ENCODE measurements at regions not wholly inside any gene's neighbourhood (a gene's known extent, or its start where the extent isn't known, plus 50 kb on each side); places are given as distances from the start of the nearest gene placed in this dataset.

DNA sequence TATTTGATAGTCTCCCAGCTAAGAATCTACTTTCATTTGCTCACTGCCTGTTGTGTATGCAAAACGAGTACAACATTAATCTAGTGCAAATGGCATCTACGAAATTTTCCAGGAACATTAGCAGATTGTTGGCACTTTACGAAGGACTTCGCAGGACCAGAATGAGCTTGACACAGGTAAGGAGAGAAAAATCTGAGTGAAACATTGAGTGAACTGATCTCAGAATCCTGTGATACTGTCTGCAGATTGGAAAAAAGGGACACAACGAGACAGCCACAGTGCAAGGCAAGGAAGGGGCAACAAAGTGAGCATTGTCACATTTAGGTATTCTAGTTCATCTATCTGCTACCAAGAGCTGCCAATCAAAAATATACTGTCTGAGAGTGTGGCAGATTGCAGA lies 350.5 kb downstream of the ZNF608 start (continued):
- TF ChIP-seq, protein P1, sequence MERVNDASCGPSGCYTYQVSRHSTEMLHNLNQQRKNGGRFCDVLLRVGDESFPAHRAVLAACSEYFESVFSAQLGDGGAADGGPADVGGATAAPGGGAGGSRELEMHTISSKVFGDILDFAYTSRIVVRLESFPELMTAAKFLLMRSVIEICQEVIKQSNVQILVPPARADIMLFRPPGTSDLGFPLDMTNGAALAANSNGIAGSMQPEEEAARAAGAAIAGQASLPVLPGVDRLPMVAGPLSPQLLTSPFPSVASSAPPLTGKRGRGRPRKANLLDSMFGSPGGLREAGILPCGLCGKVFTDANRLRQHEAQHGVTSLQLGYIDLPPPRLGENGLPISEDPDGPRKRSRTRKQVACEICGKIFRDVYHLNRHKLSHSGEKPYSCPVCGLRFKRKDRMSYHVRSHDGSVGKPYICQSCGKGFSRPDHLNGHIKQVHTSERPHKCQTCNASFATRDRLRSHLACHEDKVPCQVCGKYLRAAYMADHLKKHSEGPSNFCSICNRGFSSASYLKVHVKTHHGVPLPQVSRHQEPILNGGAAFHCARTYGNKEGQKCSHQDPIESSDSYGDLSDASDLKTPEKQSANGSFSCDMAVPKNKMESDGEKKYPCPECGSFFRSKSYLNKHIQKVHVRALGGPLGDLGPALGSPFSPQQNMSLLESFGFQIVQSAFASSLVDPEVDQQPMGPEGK (CRISPR knock-in tag; IDR thresholded peaks at IDR 0.05; ENCODE audit: borderline replicate concordance), result no peak
- no peak for TF ChIP-seq ZC3H10 (CRISPR knock-in tag; IDR thresholded peaks at IDR 0.05)
- TF ChIP-seq RARB (CRISPR knock-in tag; IDR thresholded peaks at IDR 0.05), result no peak
- no peak for TF ChIP-seq ZFP30 (CRISPR knock-in tag; IDR thresholded peaks at IDR 0.05)
- TF ChIP-seq ZNF70 (CRISPR knock-in tag; IDR thresholded peaks at IDR 0.05), result no peak
- no peak for TF ChIP-seq TCF4 (CRISPR knock-in tag; IDR thresholded peaks at IDR 0.05; ENCODE audit: borderline replicate concordance)

DNA sequence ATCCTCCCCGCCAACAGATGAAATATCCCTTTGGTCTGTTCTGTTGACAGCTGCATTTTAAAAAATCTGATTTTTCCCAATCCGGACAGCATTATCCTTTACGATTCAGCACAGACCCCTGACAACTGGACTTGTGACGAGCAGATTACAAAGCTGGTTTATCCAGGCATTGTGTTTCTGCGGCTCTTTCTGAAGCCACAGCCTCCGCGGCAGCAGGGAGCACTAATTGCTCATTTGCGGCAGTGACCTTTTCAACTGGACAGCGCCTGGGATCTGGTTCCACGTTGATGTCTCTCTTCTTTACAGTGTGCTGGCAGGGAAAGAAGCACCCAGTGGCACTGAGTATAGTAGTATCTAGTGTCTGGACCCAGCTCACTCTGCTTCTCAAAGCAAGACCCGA lies 351.2 kb downstream of the ZNF608 start:
- ATAC-seq, result peak; percentile 73
- no peak for TF ChIP-seq ISL1 (CRISPR knock-in tag; IDR thresholded peaks at IDR 0.05)
- TF ChIP-seq OSR1 (CRISPR knock-in tag; IDR thresholded peaks at IDR 0.05), result no peak
- no peak; the same call in 1 of the 2 replicates for TF ChIP-seq GLIS3 (CRISPR knock-in tag; IDR thresholded peaks at IDR 0.05)
- TF ChIP-seq ARNTL (CRISPR knock-in tag; IDR thresholded peaks at IDR 0.05; ENCODE audit: borderline replicate concordance, low read depth), result no peak
- no peak for TF ChIP-seq ZNF565 (CRISPR knock-in tag; conservative IDR thresholded peaks at IDR 0.05; ENCODE audit: low read depth)
- TF ChIP-seq, protein P2, sequence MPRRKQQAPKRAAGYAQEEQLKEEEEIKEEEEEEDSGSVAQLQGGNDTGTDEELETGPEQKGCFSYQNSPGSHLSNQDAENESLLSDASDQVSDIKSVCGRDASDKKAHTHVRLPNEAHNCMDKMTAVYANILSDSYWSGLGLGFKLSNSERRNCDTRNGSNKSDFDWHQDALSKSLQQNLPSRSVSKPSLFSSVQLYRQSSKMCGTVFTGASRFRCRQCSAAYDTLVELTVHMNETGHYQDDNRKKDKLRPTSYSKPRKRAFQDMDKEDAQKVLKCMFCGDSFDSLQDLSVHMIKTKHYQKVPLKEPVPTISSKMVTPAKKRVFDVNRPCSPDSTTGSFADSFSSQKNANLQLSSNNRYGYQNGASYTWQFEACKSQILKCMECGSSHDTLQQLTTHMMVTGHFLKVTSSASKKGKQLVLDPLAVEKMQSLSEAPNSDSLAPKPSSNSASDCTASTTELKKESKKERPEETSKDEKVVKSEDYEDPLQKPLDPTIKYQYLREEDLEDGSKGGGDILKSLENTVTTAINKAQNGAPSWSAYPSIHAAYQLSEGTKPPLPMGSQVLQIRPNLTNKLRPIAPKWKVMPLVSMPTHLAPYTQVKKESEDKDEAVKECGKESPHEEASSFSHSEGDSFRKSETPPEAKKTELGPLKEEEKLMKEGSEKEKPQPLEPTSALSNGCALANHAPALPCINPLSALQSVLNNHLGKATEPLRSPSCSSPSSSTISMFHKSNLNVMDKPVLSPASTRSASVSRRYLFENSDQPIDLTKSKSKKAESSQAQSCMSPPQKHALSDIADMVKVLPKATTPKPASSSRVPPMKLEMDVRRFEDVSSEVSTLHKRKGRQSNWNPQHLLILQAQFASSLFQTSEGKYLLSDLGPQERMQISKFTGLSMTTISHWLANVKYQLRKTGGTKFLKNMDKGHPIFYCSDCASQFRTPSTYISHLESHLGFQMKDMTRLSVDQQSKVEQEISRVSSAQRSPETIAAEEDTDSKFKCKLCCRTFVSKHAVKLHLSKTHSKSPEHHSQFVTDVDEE (CRISPR knock-in tag; IDR thresholded peaks at IDR 0.05), result peak; percentile 75; the same call in 1 of the 2 replicates
- no peak for TF ChIP-seq RARB (CRISPR knock-in tag; IDR thresholded peaks at IDR 0.05)
- no peak for TF ChIP-seq ZNF8 (CRISPR knock-in tag; IDR thresholded peaks at IDR 0.05)
- TF ChIP-seq CSDC2 (CRISPR knock-in tag; IDR thresholded peaks at IDR 0.05), result no peak
- TF ChIP-seq SNAI2 (CRISPR knock-in tag; IDR thresholded peaks at IDR 0.05), result no peak
- 0 out of 2 replicates have a peak, but pooled peaks have one; percentile 46 for TF ChIP-seq TCF4 (CRISPR knock-in tag; IDR thresholded peaks at IDR 0.05; ENCODE audit: borderline replicate concordance)

DNA sequence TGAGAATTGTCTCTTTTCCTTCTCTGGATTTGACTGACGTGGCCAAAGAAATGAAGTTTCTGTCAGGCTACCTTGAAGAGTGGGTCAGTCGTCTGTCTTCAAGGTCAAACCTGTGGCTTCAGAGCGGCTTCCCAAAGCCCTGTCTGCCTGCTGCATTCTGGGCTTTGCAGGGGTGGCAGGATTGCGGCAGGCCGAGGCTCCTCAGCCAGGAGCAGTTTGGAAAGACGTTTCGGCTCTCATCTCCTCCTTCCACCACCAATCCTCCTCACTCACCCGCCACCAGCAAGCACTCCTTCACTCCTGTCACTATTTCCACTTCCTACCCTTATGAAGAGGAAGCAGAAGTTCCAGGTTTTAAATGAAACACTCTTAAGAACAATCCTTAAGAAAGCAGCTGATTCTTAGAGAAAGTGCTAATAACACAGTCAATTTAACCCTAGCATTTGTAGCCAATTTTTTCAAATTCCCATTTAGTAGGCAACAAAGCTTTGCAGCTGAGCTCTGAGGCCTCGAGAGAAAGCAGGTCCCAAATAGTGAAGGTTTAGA lies 351.7 kb downstream of the ZNF608 start:
- TF ChIP-seq GLIS3 (CRISPR knock-in tag; IDR thresholded peaks at IDR 0.05), result no peak
- no peak for TF ChIP-seq ZC3H10 (CRISPR knock-in tag; IDR thresholded peaks at IDR 0.05)
- TF ChIP-seq ZNF70 (CRISPR knock-in tag; IDR thresholded peaks at IDR 0.05), result no peak
- TF ChIP-seq, protein P1 (CRISPR knock-in tag; IDR thresholded peaks at IDR 0.05; ENCODE audit: borderline replicate concordance), result no peak
- TF ChIP-seq ZFP30 (CRISPR knock-in tag; IDR thresholded peaks at IDR 0.05), result no peak
- no peak for ATAC-seq

DNA sequence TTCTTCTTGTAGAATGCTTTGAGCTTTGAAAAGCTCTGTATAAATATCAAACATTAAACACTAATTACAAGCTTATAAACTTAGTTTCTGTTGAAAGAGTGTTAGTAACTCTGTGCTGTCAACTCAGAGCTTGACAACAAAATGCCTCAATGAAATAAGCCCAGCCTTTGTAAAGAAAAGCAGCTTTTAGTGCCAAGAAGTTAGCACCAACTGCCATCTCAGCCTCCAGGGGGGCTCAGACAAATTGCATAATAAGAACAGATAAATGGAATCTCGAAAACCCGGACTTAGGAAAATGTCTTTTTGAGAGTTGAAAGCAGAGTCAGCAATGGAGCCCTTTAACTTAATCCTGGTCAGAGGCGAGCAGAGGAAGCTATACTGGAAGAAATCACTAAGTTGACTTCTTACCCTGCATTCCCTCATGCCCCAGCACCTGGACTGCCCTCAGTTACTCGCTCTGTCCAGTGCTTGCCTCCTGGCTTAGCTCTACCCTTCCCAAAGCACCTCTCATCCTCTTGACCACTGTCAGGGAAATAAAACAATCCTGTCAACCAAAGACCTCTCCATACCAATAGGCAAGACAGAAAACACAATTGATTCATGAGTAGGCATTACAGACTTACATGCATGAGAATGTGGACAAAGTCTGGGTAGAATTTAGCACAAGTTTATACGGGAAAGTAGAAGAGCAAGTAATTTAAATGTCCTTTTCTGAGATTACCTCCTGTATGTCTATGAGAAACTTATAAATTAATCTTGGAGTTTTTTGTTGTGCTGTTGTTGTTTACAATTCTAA lies 352.7 kb downstream of the ZNF608 start:
- no peak for ATAC-seq
- no peak for TF ChIP-seq TOX (CRISPR knock-in tag; IDR thresholded peaks at IDR 0.05; ENCODE audit: borderline replicate concordance)
- TF ChIP-seq, protein P3, sequence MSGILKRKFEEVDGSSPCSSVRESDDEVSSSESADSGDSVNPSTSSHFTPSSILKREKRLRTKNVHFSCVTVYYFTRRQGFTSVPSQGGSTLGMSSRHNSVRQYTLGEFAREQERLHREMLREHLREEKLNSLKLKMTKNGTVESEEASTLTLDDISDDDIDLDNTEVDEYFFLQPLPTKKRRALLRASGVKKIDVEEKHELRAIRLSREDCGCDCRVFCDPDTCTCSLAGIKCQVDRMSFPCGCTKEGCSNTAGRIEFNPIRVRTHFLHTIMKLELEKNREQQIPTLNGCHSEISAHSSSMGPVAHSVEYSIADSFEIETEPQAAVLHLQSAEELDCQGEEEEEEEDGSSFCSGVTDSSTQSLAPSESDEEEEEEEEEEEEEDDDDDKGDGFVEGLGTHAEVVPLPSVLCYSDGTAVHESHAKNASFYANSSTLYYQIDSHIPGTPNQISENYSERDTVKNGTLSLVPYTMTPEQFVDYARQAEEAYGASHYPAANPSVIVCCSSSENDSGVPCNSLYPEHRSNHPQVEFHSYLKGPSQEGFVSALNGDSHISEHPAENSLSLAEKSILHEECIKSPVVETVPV (CRISPR knock-in tag; IDR thresholded peaks at IDR 0.05), result no peak
- TF ChIP-seq, protein P4, sequence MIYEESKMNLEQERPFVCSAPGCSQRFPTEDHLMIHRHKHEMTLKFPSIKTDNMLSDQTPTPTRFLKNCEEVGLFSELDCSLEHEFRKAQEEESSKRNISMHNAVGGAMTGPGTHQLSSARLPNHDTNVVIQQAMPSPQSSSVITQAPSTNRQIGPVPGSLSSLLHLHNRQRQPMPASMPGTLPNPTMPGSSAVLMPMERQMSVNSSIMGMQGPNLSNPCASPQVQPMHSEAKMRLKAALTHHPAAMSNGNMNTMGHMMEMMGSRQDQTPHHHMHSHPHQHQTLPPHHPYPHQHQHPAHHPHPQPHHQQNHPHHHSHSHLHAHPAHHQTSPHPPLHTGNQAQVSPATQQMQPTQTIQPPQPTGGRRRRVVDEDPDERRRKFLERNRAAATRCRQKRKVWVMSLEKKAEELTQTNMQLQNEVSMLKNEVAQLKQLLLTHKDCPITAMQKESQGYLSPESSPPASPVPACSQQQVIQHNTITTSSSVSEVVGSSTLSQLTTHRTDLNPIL (CRISPR knock-in tag; IDR thresholded peaks at IDR 0.05; ENCODE audit: low read depth), result no peak
- no peak for TF ChIP-seq CSDC2 (CRISPR knock-in tag; IDR thresholded peaks at IDR 0.05)
- no peak for TF ChIP-seq ZFP30 (CRISPR knock-in tag; IDR thresholded peaks at IDR 0.05)
- no peak for TF ChIP-seq GLIS3 (CRISPR knock-in tag; IDR thresholded peaks at IDR 0.05)
- no peak for TF ChIP-seq TCF4 (CRISPR knock-in tag; IDR thresholded peaks at IDR 0.05; ENCODE audit: borderline replicate concordance)
- no peak for TF ChIP-seq ZNF8 (CRISPR knock-in tag; IDR thresholded peaks at IDR 0.05)
- TF ChIP-seq, protein P1 (CRISPR knock-in tag; IDR thresholded peaks at IDR 0.05; ENCODE audit: borderline replicate concordance), result no peak
- TF ChIP-seq ZNF70 (CRISPR knock-in tag; IDR thresholded peaks at IDR 0.05), result no peak
- TF ChIP-seq ESRRG (CRISPR knock-in tag; IDR thresholded peaks at IDR 0.05), result no peak
- TF ChIP-seq ARNTL (CRISPR knock-in tag; IDR thresholded peaks at IDR 0.05; ENCODE audit: borderline replicate concordance, low read depth), result no peak
- no peak for TF ChIP-seq ZC3H10 (CRISPR knock-in tag; IDR thresholded peaks at IDR 0.05)
- TF ChIP-seq ZNF565 (CRISPR knock-in tag; conservative IDR thresholded peaks at IDR 0.05; ENCODE audit: low read depth), result no peak
